ENCODE measurements at regions not wholly inside any gene's neighbourhood (a gene's known extent, or its start where the extent isn't known, plus 50 kb on each side); places are given as distances from the start of the nearest gene placed in this dataset.

DNA sequence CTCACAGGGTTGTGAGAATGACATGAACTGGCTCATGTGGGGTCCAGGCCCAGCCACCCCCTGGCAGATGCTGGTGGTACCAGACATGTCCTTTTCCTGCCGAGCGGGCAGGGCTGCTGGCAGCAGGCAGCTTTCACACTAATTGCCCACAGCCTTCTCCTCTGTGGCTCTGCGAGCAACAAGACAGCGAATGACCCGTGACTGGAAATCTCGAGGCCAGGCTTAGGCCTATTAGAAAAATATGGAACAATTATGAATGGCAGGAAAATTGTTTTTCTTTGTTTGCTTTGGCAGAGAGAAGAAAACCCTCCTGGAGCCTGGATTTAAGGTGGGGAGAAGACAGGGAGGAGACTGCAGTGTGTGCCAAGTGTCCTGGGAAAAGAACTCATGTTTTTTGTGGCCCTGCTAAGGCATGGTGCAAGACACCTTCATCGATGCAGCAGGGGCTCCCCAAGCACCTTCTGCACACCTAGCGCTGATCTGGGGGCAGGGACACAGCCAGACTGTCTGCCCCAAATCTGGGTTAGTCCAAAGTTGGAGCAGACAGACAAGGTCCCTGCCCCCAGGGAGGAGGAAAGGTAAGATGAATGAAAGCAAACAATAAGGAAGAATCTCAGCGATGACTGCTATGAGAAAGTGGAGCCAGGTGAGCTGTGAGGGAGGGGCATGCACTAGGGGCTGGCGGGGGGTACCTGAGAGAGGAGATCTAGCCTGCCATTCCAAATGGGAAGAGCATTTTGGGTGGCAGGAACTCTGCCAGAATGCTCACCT, 193.8 kb upstream of the TLE3 start:
- TF ChIP-seq, protein P1, sequence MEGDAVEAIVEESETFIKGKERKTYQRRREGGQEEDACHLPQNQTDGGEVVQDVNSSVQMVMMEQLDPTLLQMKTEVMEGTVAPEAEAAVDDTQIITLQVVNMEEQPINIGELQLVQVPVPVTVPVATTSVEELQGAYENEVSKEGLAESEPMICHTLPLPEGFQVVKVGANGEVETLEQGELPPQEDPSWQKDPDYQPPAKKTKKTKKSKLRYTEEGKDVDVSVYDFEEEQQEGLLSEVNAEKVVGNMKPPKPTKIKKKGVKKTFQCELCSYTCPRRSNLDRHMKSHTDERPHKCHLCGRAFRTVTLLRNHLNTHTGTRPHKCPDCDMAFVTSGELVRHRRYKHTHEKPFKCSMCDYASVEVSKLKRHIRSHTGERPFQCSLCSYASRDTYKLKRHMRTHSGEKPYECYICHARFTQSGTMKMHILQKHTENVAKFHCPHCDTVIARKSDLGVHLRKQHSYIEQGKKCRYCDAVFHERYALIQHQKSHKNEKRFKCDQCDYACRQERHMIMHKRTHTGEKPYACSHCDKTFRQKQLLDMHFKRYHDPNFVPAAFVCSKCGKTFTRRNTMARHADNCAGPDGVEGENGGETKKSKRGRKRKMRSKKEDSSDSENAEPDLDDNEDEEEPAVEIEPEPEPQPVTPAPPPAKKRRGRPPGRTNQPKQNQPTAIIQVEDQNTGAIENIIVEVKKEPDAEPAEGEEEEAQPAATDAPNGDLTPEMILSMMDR (IDR thresholded peaks at IDR 0.05): no peak
- TF ChIP-seq POLR2A (IDR thresholded peaks at IDR 0.05): no peak
